GM19467 (cell line): ENCODE measurements at regions not wholly inside any gene's neighbourhood (a gene's known extent, or its start where the extent isn't known, plus 50 kb on each side); places are given as distances from the start of the nearest gene placed in this dataset.

ENCODE experiments used
- ATAC-seq: cut with Tn5 transposase; IDR thresholded peaks from one replicate; pipeline ENCODE4 v1.9.1; 2021; ENCODE audit warnings: mild to moderate bottlenecking, moderate library complexity; ENCODE audit not compliant: unreplicated experiment

DNA sequence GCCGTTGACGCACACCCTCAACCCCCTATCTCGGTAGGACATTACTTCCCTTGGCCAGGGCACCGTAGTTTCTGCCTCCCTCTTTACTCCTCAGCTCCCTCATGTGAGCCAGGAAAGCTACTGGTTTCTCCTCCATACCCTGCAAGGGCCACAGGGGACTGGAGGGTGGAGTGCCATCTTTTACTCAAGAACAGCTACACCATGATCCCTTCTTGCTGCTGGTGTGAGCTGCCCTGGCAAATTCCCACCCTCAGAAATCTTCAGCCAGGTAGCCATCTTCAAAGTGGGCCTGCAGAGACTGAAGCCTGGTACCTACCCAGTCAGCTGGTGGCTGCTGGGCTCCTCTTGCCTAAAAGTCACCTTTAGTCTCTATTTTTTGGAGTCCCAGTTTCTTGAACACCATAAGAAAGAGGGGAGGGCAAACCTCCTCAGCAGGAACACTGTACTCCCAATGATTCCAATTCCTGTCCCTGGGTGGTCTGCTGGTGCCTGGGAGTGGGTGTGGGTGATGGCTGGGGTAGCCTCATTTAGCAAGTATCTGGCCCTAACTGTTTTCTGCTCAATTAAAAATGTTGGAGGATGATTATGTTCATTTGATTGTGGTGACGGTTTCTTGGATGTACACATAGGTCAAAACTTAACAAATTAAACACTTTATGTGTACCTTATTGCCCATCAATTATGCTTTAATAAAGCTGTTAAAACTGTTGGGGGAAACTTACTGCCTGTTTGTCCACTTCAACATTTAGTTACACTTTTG, 105.0 kb upstream of the NPY start:
- no peak for ATAC-seq

DNA sequence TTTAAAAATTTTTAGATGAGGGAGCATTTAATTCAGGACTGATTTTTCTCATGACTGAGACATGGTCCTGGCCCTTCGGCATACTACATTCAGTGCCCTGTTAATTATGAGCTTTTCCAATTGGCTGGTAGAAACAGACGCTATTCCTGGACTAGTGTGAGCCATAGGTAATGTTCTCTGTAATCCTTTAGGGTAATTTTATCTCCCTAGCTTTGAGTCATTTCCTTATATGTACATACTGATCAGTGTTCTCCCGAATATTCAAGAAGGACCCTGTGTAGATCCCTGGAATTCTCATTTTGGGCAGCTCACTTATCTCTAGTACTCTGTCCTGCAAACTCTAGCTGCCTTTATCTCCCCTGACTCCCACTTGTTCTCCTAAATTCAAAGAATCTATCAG, 92.6 kb upstream of the NPY start:
- ATAC-seq: no peak

DNA sequence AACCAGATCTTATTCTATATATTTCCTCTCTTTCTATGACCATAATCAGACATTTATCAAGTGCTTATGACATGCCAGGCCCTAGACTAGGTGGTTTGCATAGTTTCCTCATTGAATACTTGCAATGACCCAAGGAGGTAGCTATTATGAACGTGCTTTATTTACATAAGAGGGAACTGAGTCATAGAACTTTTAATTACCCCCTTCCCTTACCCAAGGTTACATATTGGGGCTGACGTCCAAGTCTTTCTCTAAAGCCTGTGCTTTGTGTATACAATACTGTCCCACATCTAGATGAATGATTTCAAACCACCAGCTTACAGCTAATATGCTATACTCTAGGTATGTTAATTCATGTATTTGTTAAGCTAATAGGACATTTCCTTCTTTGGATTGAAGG, 91.9 kb upstream of the NPY start:
- no peak for ATAC-seq

DNA sequence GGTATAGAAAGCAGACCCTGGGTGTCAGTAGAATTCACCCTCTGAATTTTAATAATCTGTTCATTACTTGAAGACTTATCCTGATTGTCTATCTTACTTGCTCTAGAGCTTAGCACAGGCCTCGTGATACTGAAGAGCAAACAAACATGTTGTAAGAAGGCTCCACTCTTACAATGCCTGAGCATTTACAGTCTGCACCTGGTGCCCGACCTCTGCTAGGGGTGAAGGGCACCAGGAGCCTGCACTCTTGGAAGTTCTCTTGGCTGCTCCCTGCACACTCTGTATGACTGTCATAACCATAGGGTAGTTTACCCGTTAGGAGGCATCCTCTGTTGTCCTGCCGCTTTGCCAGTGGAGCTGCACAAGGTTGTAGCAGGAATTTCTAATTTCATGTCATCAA, 91.3 kb upstream of the NPY start:
- no peak for ATAC-seq

DNA sequence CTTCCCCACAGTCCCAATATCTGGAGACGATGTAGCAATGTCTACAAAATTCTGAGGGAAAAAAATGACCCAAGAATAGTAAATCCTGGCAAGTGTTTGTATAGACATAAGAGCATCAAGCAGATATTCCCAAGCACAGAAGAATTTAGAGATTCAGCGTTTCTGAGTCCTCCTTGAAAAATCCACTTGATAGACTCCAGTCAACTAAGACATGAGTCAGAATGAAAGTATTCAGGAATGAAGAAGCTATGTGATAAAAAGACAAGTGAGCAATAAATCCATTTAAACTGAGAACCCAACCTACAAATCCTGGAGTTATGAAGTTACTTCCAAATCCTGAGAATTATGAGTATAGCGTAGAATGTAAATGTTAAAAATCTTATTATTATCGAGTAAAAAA, 86.1 kb upstream of the NPY start:
- no peak for ATAC-seq

DNA sequence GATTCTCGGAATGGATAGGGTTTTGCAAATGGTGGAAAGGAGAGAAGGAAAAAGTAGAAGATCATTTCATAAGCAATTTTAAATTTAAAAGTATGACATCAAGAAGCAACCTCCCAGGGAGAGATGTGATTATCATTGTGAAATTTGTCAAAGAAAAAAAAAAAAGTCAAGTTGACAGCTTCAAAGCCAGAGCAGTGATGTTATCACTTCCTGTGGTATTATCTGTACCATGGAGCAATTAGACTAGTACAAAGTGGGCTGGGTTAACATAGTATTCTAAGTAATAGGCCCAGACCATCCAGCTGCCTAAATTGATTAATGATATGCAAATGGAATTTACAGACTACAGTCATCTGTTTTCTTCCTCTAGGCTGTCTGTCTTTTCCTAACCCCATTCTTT, 84.0 kb upstream of the NPY start:
- ATAC-seq: no peak

DNA sequence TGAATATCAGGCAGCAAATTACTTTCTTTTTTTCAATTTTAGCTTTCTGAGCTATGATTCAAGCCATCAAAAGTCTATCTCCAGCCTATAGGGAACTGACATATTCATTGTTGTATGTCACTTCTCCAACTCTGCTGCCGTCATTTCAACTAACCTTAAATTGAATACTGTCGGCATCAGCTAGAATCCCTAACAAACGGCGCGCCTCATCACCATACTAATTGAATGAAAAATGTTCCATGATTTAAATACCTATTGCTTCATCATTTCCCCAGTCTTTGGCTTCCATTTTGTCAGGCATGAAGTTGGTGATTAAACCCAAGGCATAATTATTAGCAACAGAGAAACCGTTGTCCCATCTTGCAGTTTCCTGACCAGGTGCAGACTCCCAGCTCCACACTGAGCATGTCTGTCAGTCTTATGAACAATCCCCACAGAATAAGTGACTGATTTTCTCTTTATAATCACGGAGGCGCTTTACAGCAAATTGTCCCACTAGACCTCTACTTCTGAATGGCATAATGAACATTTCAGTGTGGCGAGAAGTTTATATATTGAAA, 83.5 kb upstream of the NPY start:
- no peak for ATAC-seq

DNA sequence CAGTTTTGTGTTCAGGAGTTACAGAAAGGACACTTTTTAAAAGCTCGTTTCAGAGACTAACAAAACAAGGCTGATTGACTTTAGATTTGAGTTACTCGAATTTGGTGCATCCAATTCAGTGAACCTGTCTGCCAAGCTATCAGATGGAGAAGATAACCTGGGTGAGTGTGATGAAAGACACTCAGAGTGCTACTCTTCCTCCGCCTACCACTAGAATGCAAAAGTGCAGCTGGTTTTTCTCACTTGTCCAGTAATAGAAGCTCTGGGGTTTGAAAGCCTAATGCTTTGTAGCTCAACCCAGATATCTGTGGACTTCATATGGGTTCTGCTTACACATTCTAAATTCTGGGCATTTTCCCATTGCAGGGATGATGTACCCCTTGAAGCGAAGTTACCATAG, 82.8 kb upstream of the NPY start:
- ATAC-seq: no peak

DNA sequence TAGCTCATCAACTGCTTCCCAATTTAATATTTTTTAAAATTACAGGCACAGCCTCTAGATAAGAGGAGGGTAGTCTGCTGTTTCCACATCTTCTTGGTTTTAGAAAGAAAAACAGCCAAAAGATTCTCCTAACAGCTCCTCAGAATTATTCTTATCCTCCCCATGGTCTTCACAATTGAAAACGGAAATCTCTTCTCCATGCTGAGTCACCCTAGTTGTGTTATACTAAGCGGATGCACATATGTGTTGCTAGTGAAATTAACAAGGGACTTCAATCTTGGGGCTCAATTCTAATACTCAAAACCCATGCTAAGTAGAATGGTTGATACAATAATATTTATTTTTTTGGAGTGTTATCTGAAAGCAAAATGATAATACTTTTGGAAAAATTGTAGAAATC, 71.9 kb upstream of the NPY start:
- ATAC-seq: no peak

DNA sequence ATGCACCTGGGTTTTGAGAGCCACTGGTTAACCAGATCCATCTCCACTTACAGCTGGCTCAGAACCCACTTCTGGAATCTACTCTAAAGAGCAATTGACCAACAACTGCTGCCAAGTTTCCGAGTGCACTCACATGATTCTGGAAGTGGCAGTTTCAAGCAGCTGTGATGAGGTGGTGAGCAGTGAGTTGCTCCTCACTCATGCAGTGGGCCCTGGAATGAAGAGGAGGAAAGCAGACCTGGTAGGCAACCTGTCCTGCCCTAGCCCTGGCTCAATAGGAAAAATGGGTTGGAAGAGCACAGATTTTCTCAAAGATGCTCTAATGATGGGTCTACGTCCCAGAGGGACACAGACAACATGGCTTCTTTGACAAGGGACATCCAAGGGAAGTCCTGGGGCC, 70.7 kb upstream of the NPY start:
- no peak for ATAC-seq

DNA sequence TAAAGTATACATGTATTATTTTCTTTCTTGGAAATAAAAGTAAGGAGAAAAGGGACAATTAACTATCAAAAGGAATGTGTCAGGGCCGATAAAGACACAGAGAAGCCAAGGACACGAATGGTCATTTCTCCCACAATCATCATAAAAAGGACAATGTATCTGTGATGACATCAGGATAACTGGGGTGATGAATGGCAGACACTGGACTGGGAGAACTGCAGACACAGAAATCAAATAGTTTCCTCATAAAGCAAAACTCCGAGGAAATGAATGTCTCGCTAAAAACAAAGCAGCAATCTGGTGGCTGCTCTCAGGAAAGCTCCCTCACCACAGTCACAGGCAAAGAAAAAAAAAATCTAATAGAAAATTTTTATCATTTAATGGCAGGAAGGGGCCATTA, 69.3 kb upstream of the NPY start:
- ATAC-seq: no peak

DNA sequence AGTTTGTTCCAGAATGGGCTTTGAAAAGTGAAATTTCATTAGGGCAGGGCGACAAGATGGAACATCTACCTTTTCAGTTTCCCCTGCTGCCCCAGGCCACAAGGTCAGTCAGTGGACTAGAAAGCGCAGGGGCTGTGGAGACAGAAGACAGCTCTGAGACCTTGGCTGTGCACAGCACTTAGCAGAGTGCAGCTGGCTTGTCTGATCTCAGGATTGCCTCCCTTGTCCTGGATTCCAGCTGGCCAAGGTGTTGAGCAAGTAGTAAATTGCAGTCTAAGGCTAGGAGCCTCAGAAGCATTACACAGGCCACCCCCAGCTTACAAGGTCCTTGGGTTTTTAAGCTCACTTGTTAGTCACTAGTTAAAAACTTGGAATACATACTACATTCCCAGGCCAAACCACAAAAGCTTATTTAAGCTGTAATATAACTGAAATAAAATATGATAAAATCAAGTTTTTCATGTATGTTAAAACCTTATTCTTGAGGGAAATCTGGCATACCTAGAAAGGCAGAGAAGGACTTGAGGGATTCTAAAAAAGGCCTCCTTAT, 67.3 kb upstream of the NPY start:
- ATAC-seq: no peak

DNA sequence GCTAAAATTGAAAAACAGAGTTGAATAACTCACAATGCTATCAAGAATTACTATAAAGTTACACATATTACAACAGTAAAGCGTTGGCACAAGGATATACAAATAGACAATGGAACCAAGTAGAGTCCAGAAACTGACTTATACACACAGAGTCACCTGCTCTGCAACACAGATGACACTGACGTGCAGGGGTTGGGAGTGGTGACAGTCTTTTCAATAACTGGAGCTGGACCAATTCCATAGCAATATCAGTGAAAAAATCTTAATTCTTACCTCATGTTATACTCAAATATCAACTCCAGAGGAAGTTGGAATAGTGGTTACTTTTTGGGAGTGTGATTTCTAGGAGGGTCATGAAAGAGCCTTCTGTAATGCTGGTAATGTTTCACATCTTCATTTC, 62.5 kb upstream of the NPY start:
- ATAC-seq: no peak

DNA sequence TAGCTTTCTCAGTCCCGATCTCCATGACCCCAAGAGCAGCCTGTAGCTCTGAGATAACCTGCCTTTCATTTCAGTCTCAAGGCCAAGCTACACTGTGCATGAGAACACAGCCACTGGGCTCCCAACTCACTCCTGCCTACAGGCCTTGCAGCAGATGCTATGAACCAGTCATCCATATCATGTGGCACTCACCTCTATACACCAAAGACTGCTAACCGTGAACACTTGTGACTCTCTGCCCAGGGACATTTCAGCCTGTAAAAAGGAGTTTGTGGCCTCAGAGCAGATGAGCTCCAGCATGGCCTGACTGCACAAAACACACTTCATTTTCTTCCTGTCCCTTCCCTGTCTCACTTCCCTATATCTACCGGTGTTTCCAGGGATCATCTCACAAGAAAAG, 56.9 kb upstream of the NPY start:
- peak; percentile 40 for ATAC-seq

DNA sequence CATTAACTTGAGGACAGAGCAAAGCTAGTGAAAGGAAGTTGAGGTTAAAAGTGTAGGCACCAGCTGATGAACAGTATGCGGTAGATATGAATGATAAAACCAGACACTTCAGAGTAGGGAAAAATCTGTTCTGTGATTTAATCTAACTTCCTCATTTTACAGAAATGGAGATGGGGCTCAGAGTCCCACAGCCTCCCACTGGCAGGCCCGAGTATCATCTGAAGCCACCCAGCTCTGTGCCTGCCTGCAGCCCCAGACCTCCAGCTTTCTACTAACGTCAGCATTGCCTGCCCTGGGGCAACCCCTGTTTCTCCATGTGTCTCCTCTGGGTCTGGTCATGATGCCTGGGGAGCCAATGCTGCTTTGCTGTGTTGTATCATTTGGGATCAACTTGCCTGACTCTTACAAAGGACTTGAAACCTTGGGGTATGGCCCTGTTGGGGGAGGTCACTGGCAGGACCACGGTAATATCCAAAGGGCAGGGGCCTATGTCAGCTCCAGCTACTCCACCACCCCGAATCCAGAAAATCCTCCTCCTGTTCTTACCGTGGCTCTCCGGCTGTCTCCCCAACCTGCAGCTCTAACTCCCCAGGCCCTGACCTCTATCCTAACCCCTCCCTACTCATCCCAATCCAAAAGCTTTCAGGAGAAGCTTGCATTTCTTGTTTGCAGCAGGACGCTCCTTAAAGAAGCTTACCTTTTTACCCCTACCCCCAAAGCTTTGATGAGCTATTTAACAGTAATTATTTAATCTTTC, 56.2 kb upstream of the NPY start:
- ATAC-seq: peak; percentile 84

DNA sequence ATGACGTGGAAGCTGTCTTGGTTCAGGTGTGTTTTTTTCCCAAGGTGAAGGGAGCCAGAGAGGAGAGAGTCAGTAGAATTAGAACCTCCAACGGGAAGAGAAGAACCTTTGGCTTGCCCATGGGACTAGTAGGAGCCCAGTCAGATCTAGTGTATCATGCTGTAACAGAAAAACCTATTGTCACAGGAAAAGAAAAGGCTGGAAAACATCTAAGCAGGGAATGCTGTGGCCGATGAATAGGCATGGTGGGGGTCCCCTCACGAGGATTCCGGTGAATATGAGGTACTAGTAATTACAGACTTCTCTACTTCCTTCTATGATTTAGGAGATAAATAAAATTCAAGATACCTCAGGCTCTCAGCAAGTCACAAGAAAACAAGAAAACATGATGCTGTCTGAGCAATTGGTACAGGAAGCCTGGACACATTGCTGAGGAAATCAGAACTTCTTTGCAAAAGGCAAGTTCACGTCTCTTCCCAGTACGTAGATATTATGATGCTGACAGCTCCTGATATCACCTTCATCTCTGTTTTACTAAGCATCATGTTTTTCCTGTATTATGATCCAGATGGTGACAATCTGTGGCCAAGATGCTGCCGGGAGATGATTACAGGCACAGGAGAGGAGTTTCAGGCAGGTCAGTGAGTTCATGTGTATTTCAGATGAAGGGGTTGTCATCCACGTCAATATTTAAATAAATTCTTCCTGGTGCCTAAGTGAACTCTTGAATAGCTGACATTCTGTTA, 54.3 kb upstream of the NPY start:
- no peak for ATAC-seq

DNA sequence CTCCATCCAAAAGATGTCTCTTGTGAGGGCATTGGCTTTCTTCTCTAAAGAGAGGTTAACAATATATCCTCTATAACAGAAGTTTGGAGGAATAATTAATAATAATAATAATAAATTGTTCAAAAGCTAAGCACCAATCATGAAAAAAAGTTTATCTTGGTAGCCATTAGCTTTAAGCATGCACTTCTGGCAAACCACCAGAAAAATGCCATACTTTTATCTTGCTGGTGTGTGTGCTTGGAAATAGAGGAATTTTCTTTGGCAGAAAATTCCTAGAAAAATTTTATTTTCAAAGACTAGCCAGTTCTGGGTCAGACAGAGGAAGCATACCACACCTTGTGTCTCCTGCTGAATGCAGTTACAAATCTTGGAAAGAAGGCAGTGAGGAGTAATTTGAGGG, 52.5 kb upstream of the NPY start:
- ATAC-seq: no peak

DNA sequence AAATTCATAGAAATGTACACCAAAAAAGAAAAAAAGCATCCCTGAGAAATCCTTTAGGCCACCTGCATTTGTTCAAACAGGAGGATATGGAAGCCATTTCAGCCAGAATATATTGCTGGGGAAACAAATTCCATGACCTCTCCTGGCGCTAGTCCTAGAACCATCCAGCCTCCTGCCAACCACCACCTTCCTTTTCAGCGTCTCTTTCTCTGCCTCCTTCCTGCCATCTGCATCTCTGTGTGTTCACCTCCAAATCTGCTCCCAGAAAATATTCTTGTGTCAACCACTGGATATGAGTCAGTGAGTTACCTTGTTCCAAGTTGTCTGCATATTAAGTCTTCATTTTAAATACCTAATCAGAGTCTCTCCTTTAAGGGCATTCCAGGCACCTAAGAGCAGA, 50.6 kb upstream of the NPY start:
- no peak for ATAC-seq
